Activated naive CD4-positive, alpha-beta T cell treated with Interleukin-2 at 50 U/mL for 16 hours (primary cell): ENCODE measurements at regions not wholly inside any gene's neighbourhood (a gene's known extent, or its start where the extent isn't known, plus 50 kb on each side); places are given as distances from the start of the nearest gene placed in this dataset.

Experiments used
- DNase-seq: peaks from one replicate; pipeline ENCODE4 v3.0.0-alpha.2; 2020

DNA sequence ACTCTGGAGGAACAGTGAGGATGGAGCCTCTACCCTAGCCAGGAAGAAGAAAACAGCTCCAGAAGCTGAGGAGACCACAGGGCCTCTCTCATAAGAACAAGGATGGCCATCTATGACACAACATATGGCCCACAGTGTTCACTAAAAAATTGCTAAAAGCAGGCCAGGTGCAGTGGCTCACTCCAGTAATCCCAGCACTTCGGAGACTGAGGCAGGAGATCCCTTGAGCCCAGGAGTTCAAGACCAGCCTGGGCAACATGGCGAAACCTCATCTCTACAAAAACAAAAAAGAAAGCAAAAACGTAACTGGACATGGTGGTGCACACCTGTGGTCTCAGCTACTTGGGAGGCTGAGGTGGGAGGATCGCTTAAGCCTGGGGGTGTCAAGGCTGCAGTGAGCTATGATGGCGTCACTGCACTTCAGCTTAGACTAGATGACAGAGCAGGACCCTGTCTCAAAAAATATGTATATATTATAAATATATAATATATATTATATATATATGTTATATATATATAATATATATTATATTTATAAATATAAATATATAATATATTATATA, 103.1 kb downstream of the TOMM20 start:
- no peak for DNase-seq

DNA sequence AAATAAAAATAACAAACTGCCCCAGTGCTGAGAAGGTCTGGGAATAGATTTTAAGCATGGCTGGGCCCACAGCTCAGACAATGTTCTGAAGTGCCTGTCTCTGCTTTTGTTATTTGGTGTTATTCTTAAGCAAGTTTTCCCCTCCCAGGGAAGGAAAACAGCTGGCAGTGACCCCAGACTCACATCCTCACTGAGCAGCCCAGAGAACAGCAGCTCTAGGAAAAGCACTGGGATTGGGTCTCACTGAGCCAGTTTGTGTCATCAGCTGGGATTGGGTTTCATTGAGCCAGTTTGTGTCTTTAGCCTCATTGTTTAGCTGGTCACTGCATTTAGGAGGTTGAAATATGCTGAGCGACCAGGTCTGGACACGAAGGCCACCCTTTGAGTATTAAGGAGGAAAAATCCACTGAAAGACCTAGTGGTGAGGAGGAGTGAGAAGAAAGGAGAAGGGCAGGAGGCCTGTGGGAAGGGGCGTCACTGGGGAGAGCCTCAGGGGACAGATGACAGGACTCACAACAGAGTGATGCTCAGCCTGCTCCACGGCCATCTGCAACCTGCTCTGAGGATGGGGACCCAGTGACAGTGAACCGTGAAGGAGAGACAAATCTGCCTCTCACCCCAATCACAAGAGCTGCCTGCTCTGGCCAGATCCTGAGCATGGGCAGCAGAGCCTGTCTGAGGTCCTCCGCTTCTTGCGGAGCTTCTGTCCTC, 103.8 kb downstream of the TOMM20 start:
- DNase-seq, result no peak

DNA sequence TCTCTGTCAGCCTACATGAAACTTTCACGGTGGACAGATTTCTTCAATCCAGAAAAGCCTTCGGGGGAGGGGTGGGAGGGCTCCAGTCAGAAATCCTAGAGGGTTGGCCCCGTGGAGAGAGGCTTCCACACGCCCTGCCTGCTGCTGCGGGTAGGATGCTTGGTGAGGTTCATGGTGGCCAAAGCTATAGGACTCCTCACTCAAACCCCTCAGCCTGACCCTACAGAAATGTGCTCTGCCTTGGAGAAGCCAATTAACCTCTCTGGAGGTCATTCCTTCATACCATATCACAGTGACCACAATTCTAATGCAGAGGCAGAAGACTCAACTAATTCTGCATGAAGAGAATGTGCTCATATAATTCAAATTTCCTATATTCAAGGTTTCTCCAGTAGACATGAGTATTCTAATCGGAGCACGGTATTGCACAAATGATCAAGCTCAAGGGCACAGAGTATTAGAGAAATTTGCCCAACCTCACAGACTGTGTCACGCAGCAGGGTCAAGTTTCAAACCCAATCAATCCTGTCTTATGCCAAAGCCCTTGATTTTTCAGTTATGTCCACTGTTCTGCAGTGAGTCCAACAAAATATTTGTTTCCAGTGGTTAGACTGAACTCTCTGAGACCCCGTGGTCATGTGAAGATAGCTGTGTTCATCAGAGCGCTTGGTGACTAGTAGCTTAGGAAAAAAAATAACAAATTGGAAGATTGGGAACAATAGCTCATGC, 104.8 kb downstream of the TOMM20 start:
- DNase-seq, result no peak

- no peak for DNase-seq
Observed at GRCh38 chr1:235022981-235023710, 105.5 kb downstream of the TOMM20 start.

DNA sequence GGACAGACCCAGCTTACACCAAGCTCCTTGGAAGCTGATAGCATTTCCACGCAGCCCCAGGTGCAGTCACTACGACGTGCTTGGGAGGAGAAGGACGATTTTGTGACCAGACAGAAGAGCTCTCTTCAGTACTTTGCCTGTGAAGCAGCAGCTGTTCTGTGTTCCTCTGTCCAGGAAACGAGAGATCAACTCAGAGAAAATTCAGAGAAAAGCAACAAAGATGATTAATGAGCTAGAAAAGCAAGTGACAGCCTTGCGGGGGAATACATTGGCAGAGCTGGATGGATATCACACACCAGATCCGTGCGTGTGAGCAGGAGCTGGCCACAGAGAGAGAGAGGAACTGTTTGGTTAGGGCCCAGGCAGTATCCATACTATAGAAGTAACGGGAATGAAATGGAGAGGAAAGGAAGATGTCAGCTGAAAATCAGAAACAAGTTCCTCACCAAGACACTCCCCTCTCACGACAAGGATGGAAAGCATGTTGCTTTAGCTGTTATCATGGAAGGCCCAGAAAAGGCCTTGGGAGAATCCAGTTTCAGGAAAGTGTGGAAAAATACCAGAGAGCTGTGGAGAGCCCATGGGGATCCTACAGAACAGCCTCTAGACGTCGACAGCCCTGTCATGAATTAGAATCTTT, 106.2 kb downstream of the TOMM20 start:
- DNase-seq, result no peak

DNA sequence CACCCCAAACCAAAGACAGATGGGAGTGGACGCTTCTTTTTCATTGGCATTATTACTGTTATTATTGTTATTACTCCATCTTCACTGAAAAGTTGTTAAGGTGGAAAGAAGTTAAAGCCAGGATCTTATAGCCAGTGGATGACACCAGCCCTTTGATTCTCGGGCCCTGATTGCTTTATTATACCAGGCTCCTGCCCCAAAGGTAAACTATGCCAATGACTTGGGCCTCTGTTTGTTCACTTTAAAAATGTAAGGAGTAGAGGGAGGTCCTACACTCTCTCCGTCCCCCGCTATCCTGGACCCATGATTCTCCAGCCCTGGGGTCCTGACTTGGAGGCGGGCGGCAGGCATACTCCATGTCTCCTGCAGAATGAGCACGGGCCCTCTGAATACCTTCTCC, 106.8 kb downstream of the TOMM20 start:
- DNase-seq, result no peak

DNA sequence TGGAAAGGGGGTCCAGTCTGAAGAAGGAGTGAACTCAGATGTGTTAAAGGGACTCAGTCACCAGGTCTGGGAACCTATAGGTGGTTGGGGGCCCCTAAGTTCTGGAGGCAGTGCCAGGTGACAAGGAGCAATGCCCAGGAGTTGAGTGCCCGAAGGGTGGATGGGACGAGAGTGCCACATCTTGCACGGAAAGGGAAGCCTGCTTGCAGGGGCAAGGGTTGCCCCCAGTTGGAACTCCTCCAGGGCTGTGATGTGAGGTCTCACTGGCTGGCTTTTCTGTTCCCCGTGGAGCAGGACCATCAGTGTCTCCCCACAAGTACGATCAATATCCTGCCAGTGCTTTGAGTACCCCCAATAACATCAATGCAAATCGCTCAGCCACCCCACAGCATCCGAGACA, 107.3 kb downstream of the TOMM20 start:
- no peak for DNase-seq

DNA sequence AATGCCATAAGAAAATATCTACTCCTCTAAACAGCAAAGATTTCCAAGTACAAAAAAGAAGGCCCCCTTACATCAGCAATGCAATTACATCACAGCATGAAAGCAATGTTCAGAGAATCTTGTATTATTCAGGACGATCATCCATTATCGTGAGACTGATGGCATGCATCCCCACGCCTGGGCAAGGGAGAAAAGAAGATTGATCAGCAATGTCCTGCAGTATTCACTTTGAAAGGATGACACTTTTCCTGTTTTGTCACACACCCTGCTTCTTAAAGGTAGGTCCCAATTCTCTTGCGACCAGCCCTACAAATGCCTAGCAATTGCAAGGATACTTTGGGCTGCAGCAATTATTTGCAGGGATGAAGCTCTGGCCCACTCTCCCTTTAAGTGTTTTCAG, 108.7 kb downstream of the TOMM20 start:
- no peak for DNase-seq

- DNase-seq, result no peak
Observed at GRCh38 chr1:235019471-235019870, 109.2 kb downstream of the TOMM20 start.

DNA sequence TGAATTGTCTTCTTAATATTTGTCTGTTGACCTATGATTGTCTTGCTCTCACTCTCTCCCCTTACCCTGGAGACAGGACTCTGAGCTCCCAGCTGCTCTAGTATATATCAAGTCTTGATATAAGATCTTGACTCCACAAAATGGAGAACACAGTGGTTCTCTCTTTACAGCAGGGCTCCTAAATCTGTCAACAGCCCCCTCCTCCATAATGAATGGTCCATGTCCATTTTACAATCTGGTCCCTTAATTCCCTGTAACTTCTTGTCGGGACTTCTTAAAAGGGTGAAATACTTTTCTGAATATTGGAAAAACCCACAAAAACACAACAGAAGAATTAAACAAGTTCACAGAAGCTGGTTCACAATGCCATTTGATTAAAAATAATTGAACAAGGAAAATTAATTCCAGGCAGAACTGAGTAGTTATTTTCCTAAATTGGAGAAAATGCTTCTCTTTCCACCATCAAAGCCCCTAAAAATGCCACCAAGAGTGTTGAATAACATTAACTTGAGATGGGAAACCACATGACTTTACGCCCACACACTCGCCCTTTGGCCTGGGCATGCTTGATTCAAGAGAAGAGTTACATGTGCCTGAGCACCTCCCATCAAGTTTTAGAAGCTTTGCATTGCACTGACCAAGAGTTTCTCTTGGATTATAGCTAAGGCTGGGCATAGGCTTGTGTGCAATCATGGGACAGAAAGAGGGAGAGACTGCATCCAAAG, 109.8 kb downstream of the TOMM20 start:
- peak; percentile 19 for DNase-seq

DNA sequence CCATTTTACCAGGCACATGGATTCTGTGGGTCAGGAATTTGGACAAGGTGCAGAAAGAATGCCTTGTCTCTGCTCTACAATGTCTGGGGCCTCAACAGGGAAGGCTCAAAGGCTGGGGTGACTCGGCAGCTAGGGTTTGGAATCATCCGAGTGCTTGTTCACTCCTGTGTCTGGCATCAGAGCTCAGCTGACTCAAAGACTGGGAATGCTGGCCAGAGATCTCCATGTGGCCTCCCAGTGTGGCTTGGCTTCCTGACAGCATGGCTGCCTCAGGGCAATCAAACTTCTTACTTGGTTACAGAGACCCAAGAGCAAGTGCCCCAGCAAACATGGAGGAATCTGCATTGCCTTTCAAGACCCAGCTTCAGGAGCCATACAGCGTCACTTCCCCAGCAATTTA, 110.5 kb downstream of the TOMM20 start:
- no peak for DNase-seq

GRCh38 chr1:235017719-235018118, 110.9 kb downstream of the TOMM20 start:
- DNase-seq, result no peak

GRCh38 chr1:235017191-235017590, 111.4 kb downstream of the TOMM20 start:
- no peak for DNase-seq

DNA sequence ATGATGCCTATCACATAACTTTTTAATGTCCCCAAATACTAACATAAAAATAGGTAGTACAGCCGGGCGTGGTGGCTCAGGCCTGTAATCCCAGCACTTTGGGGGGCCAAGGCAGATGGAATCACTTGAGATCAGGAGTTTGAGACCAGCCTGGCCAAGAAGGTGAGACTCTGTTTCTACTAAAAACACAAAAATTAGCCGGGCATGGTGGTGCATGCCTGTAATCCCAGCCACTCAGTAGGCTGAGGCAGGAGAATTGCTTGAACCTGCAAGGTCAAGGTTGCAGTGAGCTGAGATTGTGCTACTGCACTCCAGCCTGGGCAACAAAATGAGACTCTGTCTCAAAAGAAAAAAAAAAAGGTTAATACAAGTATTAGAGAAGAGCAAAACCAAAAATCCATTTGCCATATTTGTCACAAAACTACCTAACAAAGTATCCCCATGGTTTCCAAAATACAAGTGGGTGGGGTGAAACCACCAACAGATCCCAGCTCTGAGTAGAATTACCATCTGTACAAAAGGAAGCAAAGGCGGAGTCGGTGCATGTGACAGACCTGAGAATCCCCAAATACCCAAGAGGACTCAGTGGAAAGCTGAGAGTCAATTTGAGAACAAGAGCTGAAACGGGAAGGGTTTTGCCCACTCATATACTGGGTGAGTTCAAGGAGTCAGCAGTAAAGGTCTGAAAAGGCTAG, 113.2 kb downstream of the TOMM20 start:
- DNase-seq, result peak; percentile 58

- no peak for DNase-seq
Observed at GRCh38 chr1:235014756-235015155, 113.9 kb downstream of the TOMM20 start.

DNA sequence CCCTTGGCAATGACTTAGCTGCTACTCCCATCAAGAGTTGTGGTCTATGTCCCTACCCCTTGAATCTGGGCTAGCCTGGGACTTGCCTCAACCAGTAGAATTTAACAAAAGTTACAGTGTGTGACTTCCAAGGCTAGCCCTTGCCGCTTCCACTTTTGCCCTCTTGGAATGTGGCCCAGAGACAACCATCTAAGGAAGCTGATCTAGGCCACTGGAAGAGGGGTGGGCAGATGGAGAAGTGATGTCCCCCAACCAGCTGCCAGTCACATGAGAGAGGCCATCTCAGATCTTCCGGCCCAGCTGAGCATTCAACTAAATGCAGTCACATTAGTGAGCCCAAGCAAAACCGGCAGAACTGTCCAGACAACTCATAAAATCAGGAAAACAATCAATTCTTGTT, 115.1 kb downstream of the TOMM20 start:
- DNase-seq, result no peak

GRCh38 chr1:235012436-235013210, 116.0 kb downstream of the TOMM20 start:
- DNase-seq, result no peak

DNA sequence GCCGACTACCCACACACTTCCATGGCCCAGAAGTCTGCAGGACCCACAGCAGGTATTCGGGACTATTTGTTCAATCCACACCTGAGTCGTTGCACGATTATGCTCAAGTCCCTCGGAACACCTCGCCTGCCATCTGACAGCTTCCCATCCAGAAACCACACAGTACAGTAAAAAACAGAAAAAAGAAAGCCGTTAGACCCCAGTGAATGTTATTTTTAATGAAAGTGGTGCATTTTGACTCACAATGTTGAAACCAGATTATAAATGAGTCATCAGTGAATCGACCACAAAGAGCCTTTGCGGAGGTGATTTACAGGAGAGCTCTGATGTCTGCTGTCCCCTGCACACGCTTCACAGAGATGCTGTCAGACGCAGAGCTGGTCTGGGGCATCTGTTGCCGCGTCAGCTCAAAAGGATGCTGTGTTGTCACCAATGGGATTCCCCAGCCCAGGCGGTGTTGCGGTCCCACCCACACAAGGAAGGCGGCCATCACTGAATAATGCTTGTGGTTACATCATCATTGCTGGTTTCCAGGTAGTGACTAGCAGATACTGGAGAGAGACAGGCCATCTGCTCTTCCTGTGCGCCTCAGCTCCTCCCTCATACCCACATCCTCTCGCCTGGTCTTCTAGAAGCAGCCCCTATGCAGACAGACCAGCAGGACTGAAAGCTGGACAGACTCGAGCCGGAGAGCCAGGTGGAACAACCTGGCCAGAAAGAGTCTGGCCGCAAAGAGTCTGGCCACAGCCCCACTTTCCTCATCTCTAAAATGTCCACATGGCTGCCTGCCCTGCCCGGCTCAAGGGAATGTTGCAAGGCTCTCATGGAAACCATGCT, 116.8 kb downstream of the TOMM20 start:
- DNase-seq, result peak; percentile 95

GRCh38 chr1:235011064-235011598, 117.5 kb downstream of the TOMM20 start:
- peak; percentile 68 for DNase-seq
